ENCODE measurements at regions not wholly inside any gene's neighbourhood (a gene's known extent, or its start where the extent isn't known, plus 50 kb on each side); places are given as distances from the start of the nearest gene placed in this dataset.

- TF ChIP-seq CTCF (IDR thresholded peaks at IDR 0.05; ENCODE audit: borderline replicate concordance): no peak
- Histone ChIP-seq H3K27ac (replicated peaks) (no peak overlapping the region), H3K36me3 (no peaks in the 10 kb centered on the region), H3K27me3 (ENCODE audit: low read depth) (no peaks in the 10 kb centered on the region), H3K4me1 (no peaks in the 10 kb centered on the region), H3K4me3 (no peak overlapping the region), H3K9me3 (replicated peaks) (peaks cover 29% of the 10 kb centered on the region)
- no peak for DNase-seq
- intact Hi-C loops (cut with micrococcal nuclease): no loop called here
Observed at GRCh38 chr7:9453521-9453920, 1020.1 kb downstream of the NXPH1 start.

GRCh38 chr7:9488555-9488954 is 1055.1 kb downstream of the NXPH1 start:
- no peak for TF ChIP-seq CTCF (IDR thresholded peaks at IDR 0.05; ENCODE audit: borderline replicate concordance)
- H3K27ac ChIP-seq (replicated peaks): no peak overlapping the region

DNA sequence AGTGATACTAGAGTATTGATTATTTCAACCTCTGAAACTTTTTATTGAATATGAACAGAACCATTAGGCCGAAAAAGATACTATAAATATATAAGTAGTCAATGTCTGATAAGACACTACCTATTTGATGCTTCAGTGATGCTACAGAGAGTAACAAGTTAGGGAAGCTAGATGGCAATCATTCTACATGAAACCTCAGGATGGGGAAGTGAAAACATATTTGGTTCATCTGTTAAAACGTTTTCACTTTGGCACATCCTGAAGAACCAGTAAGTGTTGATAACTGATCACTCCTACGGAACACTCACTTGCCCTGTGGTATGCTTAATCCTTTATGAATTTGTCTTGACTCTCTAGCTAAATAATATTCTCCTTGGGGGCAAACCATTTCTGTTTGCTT is 1064.9 kb downstream of the NXPH1 start:
- Histone ChIP-seq H3K4me3 (no peak overlapping the region), H3K9me3 (replicated peaks) (no peaks in the 10 kb centered on the region), H3K4me1 (no peaks in the 10 kb centered on the region), H3K27ac (replicated peaks) (no peak overlapping the region), H3K36me3 (no peaks in the 10 kb centered on the region), H3K27me3 (ENCODE audit: low read depth) (no peaks in the 10 kb centered on the region)
- no peak for DNase-seq
- no peak for TF ChIP-seq CTCF (IDR thresholded peaks at IDR 0.05; ENCODE audit: borderline replicate concordance)
- intact Hi-C loops (cut with micrococcal nuclease): no loop called here

More at GRCh38 chr7:9488555-9488954, 1055.1 kb downstream of the NXPH1 start:
- Histone ChIP-seq H3K36me3 (no peaks in the 10 kb centered on the region), H3K4me1 (no peaks in the 10 kb centered on the region), H3K4me3 (no peak overlapping the region), H3K9me3 (replicated peaks) (peaks cover 5% of the 10 kb centered on the region), H3K27me3 (ENCODE audit: low read depth) (no peaks in the 10 kb centered on the region)
- intact Hi-C loops (cut with micrococcal nuclease): no loop called here
- DNase-seq: no peak

DNA sequence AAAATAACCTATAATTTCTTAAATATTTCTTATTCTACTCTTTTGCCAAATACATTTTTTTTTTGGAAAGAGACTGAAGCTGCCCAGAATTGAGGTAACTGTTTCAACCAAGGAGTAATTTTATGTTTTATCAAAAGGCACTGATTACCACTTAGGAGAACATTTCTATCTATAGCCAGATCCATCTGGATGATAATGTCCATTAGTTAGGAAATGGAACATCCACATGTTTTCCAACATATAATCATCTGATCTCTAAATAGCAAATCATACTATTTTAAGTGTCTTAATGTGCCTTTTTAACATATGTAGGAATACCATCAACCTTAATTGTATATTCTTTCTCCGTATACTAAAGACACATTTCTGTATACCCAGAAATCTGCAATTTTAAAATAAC is 1068.9 kb downstream of the NXPH1 start:
- no peaks in the 10 kb centered on the region for H3K9me3 ChIP-seq (replicated peaks)
- no peak for TF ChIP-seq CTCF (IDR thresholded peaks at IDR 0.05; ENCODE audit: borderline replicate concordance)
- H3K27ac ChIP-seq (replicated peaks): no peak overlapping the region
- no peaks in the 10 kb centered on the region for H3K27me3 ChIP-seq (ENCODE audit: low read depth)
- no peak for DNase-seq
- no peaks in the 10 kb centered on the region for H3K4me1 ChIP-seq
- intact Hi-C loops (cut with micrococcal nuclease): no loop called here
- no peak overlapping the region for H3K4me3 ChIP-seq
- no peaks in the 10 kb centered on the region for H3K36me3 ChIP-seq

- TF ChIP-seq CTCF (IDR thresholded peaks at IDR 0.05; ENCODE audit: borderline replicate concordance): no peak
- intact Hi-C loops (cut with micrococcal nuclease): no loop called here
Observed at GRCh38 chr7:9504678-9505077, 1071.3 kb downstream of the NXPH1 start.

DNA sequence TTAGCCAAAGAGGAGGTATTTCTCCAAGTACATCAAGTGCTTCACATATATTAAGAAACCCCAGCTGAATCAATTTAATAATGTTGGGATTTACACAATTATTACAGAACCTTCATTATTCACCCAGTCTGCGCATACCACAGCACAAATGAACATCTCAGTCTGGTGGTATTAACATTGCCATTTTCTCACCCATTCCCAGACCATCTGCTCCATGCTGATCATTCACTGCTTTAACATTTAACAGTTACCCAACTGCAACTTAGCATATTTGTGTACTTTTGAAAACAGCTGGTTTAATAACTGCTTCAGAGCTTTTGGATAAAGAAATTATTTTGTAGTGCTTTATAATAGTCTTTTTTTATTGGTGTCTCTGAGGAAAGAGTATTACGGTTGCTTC is 1072.1 kb downstream of the NXPH1 start:
- TF ChIP-seq CTCF (IDR thresholded peaks at IDR 0.05; ENCODE audit: borderline replicate concordance): no peak
- no peak overlapping the region for H3K27ac ChIP-seq (replicated peaks)
- no peaks in the 10 kb centered on the region for H3K4me1 ChIP-seq
- H3K27me3 ChIP-seq (ENCODE audit: low read depth): no peaks in the 10 kb centered on the region
- no peak for DNase-seq
- H3K9me3 ChIP-seq (replicated peaks): no peaks in the 10 kb centered on the region
- intact Hi-C loops (cut with micrococcal nuclease): no loop called here
- H3K36me3 ChIP-seq: no peaks in the 10 kb centered on the region
- no peak overlapping the region for H3K4me3 ChIP-seq

More at GRCh38 chr7:9504678-9505077, 1071.3 kb downstream of the NXPH1 start:
- no peaks in the 10 kb centered on the region for H3K27me3 ChIP-seq (ENCODE audit: low read depth)
- no peaks in the 10 kb centered on the region for H3K9me3 ChIP-seq (replicated peaks)
- H3K4me3 ChIP-seq: no peak overlapping the region
- DNase-seq: no peak
- no peaks in the 10 kb centered on the region for H3K4me1 ChIP-seq
- no peak overlapping the region for H3K27ac ChIP-seq (replicated peaks)
- no peaks in the 10 kb centered on the region for H3K36me3 ChIP-seq

Measured in left ventricle myocardium inferior (tissue), 1 donor.